ENCODE measurements at regions not wholly inside any gene's neighbourhood (a gene's known extent, or its start where the extent isn't known, plus 50 kb on each side); places are given as distances from the start of the nearest gene placed in this dataset.

DNA sequence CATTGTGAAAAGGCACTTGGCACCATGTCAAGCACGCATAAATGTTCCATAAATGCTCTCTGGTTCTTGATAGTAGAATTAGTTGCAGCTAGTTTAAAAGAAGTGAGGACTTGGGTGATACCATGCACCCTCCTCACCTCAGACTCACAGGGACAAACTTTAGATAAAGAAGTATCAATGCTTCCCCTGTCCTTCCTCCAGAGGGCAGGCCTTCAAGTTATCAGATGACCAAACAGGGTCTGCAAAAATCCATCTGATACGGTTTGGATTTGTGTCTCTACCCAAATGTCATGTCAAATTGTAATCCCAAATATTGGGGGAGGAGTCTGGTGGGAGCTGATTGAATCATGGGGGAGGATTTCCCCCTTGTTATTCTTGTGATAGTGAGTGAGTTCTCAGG is 54.1 kb downstream of the C1QL2 start:
- DNase-seq (ENCODE audit: low read depth in 4 of 4, low spot score in 2 of 4): no peak

DNA sequence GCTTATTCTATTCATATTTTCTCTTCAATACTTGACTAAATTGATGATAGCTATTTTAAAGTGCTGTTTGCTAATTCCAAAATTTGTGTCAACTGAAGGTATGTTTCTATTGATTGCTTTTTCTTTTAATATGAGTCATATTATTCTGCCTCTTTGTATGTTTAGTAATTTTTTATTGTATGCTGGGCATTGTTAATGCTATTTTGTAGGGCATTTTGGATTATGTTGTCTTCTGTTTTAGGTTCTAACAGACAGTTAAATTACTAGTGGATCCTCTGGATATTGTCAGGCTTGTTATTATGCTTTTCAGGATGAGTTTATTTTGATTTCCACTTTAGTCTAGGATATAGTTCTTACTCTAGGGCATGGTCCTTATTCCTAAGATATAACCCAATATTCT is 55.6 kb downstream of the C1QL2 start:
- no peak for DNase-seq (ENCODE audit: low read depth in 4 of 4, low spot score in 2 of 4)

DNA sequence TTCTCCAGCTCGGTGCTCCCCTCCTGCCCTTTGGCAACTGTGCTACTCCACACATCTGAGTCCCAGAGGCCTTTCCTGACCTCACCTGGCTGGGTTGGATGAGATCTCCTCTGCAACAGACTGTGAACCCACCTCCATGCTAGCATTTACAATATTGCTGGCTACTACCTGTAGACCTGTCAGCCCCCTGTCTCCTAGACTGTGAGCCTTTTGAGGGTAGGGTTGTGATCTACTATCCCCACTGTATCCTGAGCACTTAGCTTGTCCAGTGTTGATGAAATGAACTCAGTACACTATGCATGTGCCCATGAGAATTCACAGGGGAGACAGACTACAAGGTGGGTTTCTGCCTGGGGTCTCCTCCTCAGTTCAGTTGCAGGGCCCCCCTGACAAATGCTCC is 70.1 kb downstream of the C1QL2 start:
- no peak for DNase-seq (ENCODE audit: low read depth in 4 of 4, low spot score in 2 of 4)

DNA sequence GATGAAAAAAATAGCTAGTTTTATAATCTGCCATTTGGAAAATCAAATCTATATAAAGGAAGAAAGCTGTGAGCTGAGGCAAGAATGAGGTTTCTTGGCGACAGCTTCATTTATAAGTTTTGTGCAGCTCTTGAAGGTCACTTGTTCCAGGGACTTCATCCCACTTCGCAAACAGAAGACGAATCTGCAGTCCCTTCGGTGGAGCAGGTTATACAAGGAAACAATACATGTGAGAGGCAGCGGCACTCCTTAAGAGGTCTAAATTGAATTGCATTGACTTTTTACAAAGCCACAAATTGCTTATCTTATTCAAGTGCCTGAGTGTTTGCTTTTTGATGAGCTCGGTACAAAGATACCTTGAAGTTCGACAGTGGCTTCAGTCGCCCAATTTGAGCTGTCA is 72.2 kb downstream of the C1QL2 start:
- no peak for DNase-seq (ENCODE audit: low read depth in 4 of 4, low spot score in 2 of 4)

GRCh38 chr2:119085613-119086012 is 72.9 kb downstream of the C1QL2 start:
- DNase-seq (ENCODE audit: low read depth in 4 of 4, low spot score in 2 of 4): no peak

GRCh38 chr2:119083416-119083815 is 75.1 kb downstream of the C1QL2 start:
- no peak for DNase-seq (ENCODE audit: low read depth in 4 of 4, low spot score in 2 of 4)

GRCh38 chr2:119082821-119083400 is 75.6 kb downstream of the C1QL2 start:
- no peak for DNase-seq (ENCODE audit: low read depth in 4 of 4, low spot score in 2 of 4)

- DNase-seq (ENCODE audit: low read depth in 4 of 4, low spot score in 2 of 4): no peak
These were observed 79.8 kb downstream of the C1QL2 start for GRCh38 chr2:119078796-119079195.

DNA sequence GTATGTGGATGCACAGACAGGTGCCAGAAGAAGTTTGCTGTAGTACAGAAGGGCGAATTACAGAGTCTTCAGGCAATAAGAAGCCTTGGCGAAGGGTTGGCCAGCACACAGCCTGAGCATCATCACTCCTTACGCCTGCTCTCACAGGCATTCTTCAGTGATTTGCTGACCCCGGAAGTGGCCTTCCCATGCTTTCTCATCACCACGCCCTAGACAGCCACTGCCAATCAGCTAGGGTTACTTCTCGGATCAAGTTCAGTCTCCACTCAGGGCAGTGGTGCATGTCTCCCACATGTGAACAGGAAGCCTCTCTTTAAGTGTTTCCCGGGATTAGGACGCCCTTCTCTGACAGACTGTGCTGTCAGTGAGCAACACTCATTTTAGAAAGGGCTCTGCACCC is 81.8 kb downstream of the C1QL2 start:
- no peak for DNase-seq (ENCODE audit: low read depth in 4 of 4, low spot score in 2 of 4)

DNA sequence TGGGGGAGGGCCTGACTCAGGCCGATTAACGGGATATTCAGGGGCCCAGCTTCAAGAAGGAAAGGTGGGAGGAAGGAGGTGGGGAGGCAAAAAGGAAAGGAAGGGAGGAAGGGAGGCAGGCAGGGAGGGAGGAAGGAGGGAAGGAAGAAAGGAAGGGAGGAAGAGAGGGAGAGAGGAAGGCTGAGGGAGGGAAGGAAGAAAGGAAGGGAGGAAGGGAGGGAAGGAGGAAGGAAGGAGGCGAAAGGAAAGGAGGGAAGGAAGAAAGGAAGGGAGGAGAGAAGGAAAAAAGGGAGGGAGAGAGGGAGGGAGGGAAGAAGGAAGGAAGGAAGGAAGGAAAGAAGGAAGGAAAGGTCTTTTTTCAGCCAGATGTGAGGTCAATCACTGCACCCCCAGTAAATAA is 85.3 kb downstream of the C1QL2 start:
- no peak for DNase-seq (ENCODE audit: low read depth in 4 of 4, low spot score in 2 of 4)

GRCh38 chr2:119071476-119071875 is 87.1 kb downstream of the C1QL2 start:
- no peak for DNase-seq (ENCODE audit: low read depth in 4 of 4, low spot score in 2 of 4)

- DNase-seq (ENCODE audit: low read depth in 4 of 4, low spot score in 2 of 4): no peak
These were observed 88.8 kb downstream of the C1QL2 start for GRCh38 chr2:119069781-119070180.

- DNase-seq (ENCODE audit: low read depth in 4 of 4, low spot score in 2 of 4): no peak
These were observed 90.3 kb downstream of the C1QL2 start for GRCh38 chr2:119068154-119068725.

DNA sequence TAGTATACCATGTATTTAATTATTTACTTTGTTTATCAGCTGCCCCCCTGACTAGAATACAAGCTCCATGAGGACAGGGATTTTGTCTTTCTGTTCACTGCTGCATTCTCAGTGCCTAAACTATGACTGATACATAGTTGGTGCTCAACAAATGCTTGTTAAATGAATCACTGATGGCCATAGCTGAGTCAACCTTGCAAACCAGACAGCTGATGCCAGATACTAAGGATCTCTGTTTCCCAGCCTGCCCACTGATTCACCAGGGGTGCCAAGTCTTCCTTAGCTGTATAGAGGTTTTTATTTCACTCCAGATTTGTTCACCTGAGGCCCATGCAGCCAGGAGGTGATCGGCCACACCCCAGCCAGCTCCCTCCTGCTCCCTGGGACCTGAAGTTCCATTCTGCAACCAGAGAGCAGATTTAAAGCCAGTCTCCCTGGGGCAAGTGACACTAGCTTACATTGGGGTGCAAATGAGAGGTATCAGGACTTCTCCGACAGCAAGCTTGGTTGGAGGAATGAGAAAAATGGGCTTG is 92.2 kb downstream of the C1QL2 start:
- DNase-seq (ENCODE audit: low read depth in 4 of 4, low spot score in 2 of 4): no peak

GRCh38 chr2:119065146-119065545 is 93.4 kb downstream of the C1QL2 start:
- DNase-seq (ENCODE audit: low read depth in 4 of 4, low spot score in 2 of 4): no peak

DNA sequence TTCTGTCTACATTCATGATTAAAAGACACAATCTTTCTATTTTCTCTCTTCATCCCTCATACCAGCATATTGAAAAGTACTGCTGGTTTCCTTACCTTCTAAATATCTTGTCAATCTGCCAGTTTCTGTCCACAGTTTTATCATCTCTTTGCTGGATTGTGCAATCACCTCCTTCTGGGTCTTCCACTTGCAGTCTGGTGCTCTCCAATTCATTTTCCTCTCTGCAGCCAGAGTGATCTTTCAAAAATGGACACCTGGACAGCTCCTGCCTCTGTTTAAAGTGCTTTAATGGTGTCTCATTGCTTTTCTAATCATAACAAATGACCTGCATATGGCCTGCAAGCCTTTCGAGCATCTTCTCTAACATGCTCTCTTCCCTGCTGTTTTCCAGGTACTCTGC is 94.0 kb downstream of the C1QL2 start:
- DNase-seq (ENCODE audit: low read depth in 4 of 4, low spot score in 2 of 4): no peak

- no peak for DNase-seq (ENCODE audit: low read depth in 4 of 4, low spot score in 2 of 4)
These were observed 95.4 kb downstream of the C1QL2 start for GRCh38 chr2:119063177-119063576.

DNA sequence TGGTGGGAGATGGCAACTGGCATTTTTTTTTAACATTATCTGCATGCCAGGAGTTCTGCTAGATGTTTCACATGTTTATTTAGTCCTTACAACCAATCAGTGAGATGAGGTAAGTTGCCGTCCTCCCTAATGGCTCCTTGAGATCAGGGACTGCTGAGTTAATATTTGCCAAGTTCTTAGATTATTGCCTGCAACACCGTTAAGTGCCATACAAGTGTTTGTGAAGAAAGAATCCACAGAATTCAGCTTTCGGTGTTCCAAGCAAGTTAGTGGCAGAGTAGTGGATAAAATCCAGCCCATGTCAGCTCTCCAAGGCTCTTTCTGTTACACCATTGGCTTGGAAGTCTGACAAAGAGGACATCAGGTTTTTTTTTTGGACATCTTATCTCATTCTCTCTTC is 95.9 kb downstream of the C1QL2 start:
- no peak for DNase-seq (ENCODE audit: low read depth in 4 of 4, low spot score in 2 of 4)

DNA sequence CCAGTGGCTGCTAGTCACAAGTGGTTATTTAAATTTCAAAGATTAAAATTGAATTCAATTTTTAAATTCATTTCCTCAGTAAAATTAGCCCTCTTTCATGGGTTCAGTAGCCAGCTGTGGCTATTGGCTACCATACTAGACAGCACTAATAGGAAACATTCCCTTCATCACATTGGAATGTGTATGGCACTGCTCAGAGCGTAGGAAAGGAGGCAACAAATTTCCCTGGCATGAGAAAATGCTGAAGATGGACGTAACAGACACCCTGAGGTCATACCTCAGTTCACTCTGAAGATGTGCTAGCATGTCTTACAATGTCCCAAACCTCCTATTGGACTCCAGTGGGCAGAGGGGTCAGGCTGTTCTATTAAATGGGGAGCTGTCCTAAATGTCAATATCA is 96.4 kb downstream of the C1QL2 start:
- no peak for DNase-seq (ENCODE audit: low read depth in 4 of 4, low spot score in 2 of 4)

DNA sequence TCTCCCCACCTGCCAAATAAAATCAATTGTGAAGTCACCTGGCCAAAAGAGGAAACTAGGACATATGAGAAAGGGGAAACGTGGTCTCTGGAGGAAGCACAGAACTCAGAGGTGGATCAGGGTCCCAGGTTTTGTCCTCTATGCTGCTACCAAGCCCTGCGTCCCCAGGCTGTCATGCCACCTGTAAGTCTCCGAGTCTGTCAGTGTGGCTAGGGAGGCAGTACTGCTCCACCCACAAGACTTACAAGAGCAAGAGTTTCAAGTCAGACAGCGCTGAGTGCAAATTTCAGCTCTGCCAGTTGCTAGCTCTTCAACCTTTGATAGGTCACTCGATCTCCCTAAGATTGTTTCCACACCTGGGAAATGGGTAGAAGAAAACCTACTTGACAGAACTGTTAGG is 98.6 kb downstream of the C1QL2 start:
- no peak for DNase-seq (ENCODE audit: low read depth in 4 of 4, low spot score in 2 of 4)

GRCh38 chr2:119059287-119059686 is 99.3 kb downstream of the C1QL2 start:
- no peak for DNase-seq (ENCODE audit: low read depth in 4 of 4, low spot score in 2 of 4)

DNA sequence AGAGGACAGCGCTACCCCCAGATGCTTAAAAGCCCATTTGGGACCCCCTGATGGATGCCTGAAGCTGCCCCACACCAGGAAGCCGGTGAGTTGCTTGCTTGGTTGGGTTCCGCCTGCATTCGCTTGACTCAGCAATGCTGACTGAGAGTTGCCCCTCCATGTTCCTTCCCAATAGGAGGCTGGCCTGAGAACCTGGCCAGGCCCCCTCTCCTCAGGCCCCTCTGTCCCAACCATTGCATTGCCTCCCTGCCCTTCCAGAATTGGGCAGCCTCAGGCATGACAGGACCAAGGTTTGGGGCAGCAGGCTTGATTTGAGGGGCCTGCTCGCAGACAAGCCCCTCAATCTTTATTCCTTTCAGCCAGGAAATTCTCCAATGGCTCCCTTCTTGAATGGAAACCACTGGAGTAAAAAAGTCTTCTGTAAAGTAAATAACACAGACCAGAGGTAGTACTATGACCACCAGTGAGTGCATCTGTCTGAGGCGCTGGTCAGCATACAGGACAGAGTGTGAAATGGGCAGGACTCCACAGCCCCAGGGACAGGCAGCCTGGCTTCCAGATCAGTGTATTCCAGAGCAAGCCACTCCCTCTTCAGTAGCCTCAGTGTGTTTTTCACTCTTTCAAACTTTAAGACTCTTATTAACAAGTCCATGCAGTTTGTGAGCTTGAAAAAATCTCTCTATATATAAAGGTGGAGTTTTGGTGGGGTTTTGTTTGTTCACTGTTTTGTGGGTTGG is 104.7 kb downstream of the C1QL2 start:
- no peak for DNase-seq (ENCODE audit: low read depth in 4 of 4, low spot score in 2 of 4)
